H1 (cell line): ENCODE measurements at regions not wholly inside any gene's neighbourhood (a gene's known extent, or its start where the extent isn't known, plus 50 kb on each side); places are given as distances from the start of the nearest gene placed in this dataset.

ENCODE experiments used
- CTCF ChIA-PET: fragments of 300-600 bp; sonication (Branson Sonifier 250); formaldehyde crosslinking; loops from one replicate; lab custom pipeline; 2021; ENCODE audit not compliant: partially characterized antibody; lab: Charles Lee
- POLR2A ChIA-PET: fragments of 300-600 bp; sonication (Branson Sonifier 250); formaldehyde crosslinking; loops from one replicate; lab custom pipeline; 2021; ENCODE audit warnings: inconsistent platforms; ENCODE audit not compliant: partially characterized antibody; lab: Charles Lee
- DNase-seq, 2 experiments: peaks; one replicate each; pipeline versions ENCODE4 v3.0.0 to v3.0.0-alpha.2; 2010 to 2022; ENCODE audit warnings: low spot score in 2 of 2, low read depth in 1 of 2, mixed read lengths in 1 of 2
- FAIRE-seq: peaks from 2 replicates; lab custom pipeline; 2011; peaks lifted over from hg19 to GRCh38; lab: Jason Lieb, UNC
- H2AFZ ChIP-seq: 2 replicates; pipeline ENCODE4 v1.8.1; 2012; ENCODE audit warnings: low read length, inconsistent platforms
- H2AK5ac ChIP-seq: 2 replicates; pipeline ENCODE4 v1.6.1; 2013; ENCODE audit warnings: low read depth, low read length
- H2BK120ac ChIP-seq: replicated peaks from 2 replicates; pipeline ENCODE3; 2013; ENCODE audit warnings: low read depth, low read length, inconsistent platforms
- H2BK12ac ChIP-seq: 2 replicates; pipeline ENCODE4 v1.6.1; 2013; ENCODE audit warnings: low read depth, low read length
- H2BK15ac ChIP-seq: 2 replicates; pipeline ENCODE4 v1.6.1; 2013; ENCODE audit warnings: low read length
- H2BK20ac ChIP-seq: 2 replicates; pipeline ENCODE4 v1.6.1; 2013; ENCODE audit warnings: low read length
- H2BK5ac ChIP-seq: 2 replicates; pipeline ENCODE4 v1.6.1; 2013; ENCODE audit warnings: low read depth, low read length
- H3K14ac ChIP-seq: 2 replicates; pipeline ENCODE4 v1.6.1; 2013; ENCODE audit warnings: inconsistent platforms; ENCODE audit not compliant: insufficient read length
- H3K18ac ChIP-seq: 2 replicates; pipeline ENCODE4 v1.6.1; 2013; ENCODE audit warnings: low read length; ENCODE audit errors: extremely low read depth
- H3K23ac ChIP-seq: 2 replicates; pipeline ENCODE4 v1.6.1; 2013; ENCODE audit warnings: inconsistent platforms; ENCODE audit not compliant: insufficient read length
- H3K23me2 ChIP-seq: 2 replicates; pipeline ENCODE4 v1.6.1; 2013; ENCODE audit warnings: low read depth, low read length
- H3K27ac ChIP-seq: 2 replicates; pipeline ENCODE4 v1.6.1; 2011; ENCODE audit warnings: low read depth, low read length, inconsistent platforms
- H3K27me3 ChIP-seq, 4 experiments: replicated peaks in 1 of 4; 1 replicate in 1 of 4; 2 replicates in 3 of 4; pipeline versions ENCODE4 v1.6.1 to v1.8.1; 2011 to 2013; ENCODE audit warnings: low read length in 3 of 4, mild to moderate bottlenecking in 3 of 4, inconsistent platforms in 2 of 4, mixed read lengths in 2 of 4, moderate library complexity in 1 of 4; ENCODE audit not compliant: control insufficient read depth in 3 of 4, insufficient read depth in 3 of 4; ENCODE audit errors: extremely low read depth in 1 of 4
- H3K36me3 ChIP-seq, 4 experiments: 2 replicates each; pipeline versions ENCODE4 v1.6.1 to v1.8.1; 2011 to 2013; ENCODE audit warnings: mild to moderate bottlenecking in 4 of 4, low read length in 3 of 4, moderate library complexity in 2 of 4, control low read depth in 1 of 4, inconsistent platforms in 1 of 4; ENCODE audit not compliant: insufficient read depth in 4 of 4, control insufficient read depth in 2 of 4
- H3K4ac ChIP-seq: replicated peaks from 2 replicates; pipeline ENCODE3; 2013; ENCODE audit warnings: low read length, low read depth, mixed read lengths, inconsistent platforms; ENCODE audit not compliant: insufficient read length
- H3K4me1 ChIP-seq, 4 experiments: replicated peaks in 1 of 4; 1 replicate in 1 of 4; 2 replicates in 3 of 4; pipeline versions ENCODE4 v1.6.1 to v1.8.1; 2011 to 2013; ENCODE audit warnings: low read length in 3 of 4, inconsistent platforms in 2 of 4, mixed read lengths in 1 of 4; ENCODE audit not compliant: insufficient read depth in 4 of 4, control insufficient read depth in 3 of 4
- H3K4me2 ChIP-seq, 2 experiments: 2 replicates each; pipeline versions ENCODE4 v1.6.1 to v1.8.1; 2011 to 2013; ENCODE audit warnings: low read depth in 2 of 2, low read length in 2 of 2, control low read depth in 1 of 2, inconsistent platforms in 1 of 2, mild to moderate bottlenecking in 1 of 2; ENCODE audit not compliant: insufficient read depth in 1 of 2
- H3K4me3 ChIP-seq, 4 experiments: fragments of 200-600, 300-600 bp in 1 of 4; sonication (generic), shearing (Covaris generic), sonication (Bioruptor Twin) in 1 of 4; 2 replicates each; pipeline versions ENCODE4 v1.5.1 to v1.8.1; 2011 to 2016; ENCODE audit warnings: low read length in 4 of 4, low read depth in 3 of 4, control low read depth in 2 of 4, inconsistent platforms in 2 of 4, mild to moderate bottlenecking in 2 of 4, mixed read lengths in 1 of 4, moderate library complexity in 1 of 4; ENCODE audit not compliant: insufficient read depth in 2 of 4; ENCODE audit errors: extremely low read depth in 1 of 4
- H3K56ac ChIP-seq: replicated peaks from 2 replicates; pipeline ENCODE3; 2013; ENCODE audit warnings: low read depth, mild to moderate bottlenecking, mixed read lengths, low read length, inconsistent platforms; ENCODE audit not compliant: insufficient read length
- H3K79me1 ChIP-seq: 2 replicates; pipeline ENCODE4 v1.6.1; 2013; ENCODE audit warnings: low read depth, low read length, control low read depth
- H3K79me2 ChIP-seq, 2 experiments: 2 replicates each; pipeline versions ENCODE4 v1.6.1 to v1.8.1; 2012 to 2013; ENCODE audit warnings: low read length in 2 of 2, mild to moderate bottlenecking in 2 of 2, inconsistent platforms in 1 of 2; ENCODE audit not compliant: insufficient read depth in 2 of 2, control insufficient read depth in 1 of 2
- H3K9ac ChIP-seq, 4 experiments: replicated peaks in 1 of 4; 1 replicate in 1 of 4; 2 replicates in 3 of 4; pipeline versions ENCODE4 v1.6.1 to v1.8.1; 2011 to 2013; ENCODE audit warnings: low read depth in 3 of 4, low read length in 3 of 4, control low read depth in 2 of 4, mild to moderate bottlenecking in 2 of 4, moderate library complexity in 2 of 4, inconsistent platforms in 1 of 4; ENCODE audit errors: extremely low read depth in 1 of 4
- H3K9me3 ChIP-seq, 2 experiments: 2 replicates each; pipeline versions ENCODE4 v1.6.1 to v1.8.1; 2012 to 2013; ENCODE audit warnings: mild to moderate bottlenecking in 2 of 2, moderate library complexity in 2 of 2, control low read depth in 1 of 2, inconsistent platforms in 1 of 2, low read depth in 1 of 2, low read length in 1 of 2, mixed read lengths in 1 of 2; ENCODE audit not compliant: insufficient read depth in 2 of 2
- H4K20me1 ChIP-seq, 2 experiments: replicated peaks in 1 of 2; 2 replicates each; pipeline versions ENCODE3 to v1.8.1; 2011 to 2013; ENCODE audit warnings: inconsistent platforms in 2 of 2, low read length in 2 of 2, mild to moderate bottlenecking in 1 of 2; ENCODE audit not compliant: insufficient read depth in 2 of 2, control insufficient read depth in 1 of 2
- H4K5ac ChIP-seq: 2 replicates; pipeline ENCODE4 v1.6.1; 2013; ENCODE audit warnings: low read length, low read depth, mixed read lengths, inconsistent platforms; ENCODE audit not compliant: insufficient read length
- H4K8ac ChIP-seq: 2 replicates; pipeline ENCODE4 v1.8.0; 2013; ENCODE audit warnings: mild to moderate bottlenecking, moderate library complexity, low read length, inconsistent platforms; ENCODE audit not compliant: insufficient read depth; ENCODE audit errors: extremely low read depth
- H4K91ac ChIP-seq: replicated peaks from 2 replicates; pipeline ENCODE3; 2013; ENCODE audit warnings: low read length, mixed read lengths, inconsistent platforms; ENCODE audit not compliant: insufficient read length
- ASH2L ChIP-seq: fragments of 200-600, 300-600 bp; sonication (generic); IDR thresholded peaks from one replicate; pipeline ENCODE4 v1.7.1; 2017; ENCODE audit warnings: low read length
- CHD2 ChIP-seq: IDR thresholded peaks from 2 replicates; pipeline ENCODE4 v1.6.1; 2012; ENCODE audit warnings: low read length, improper control_type of control experiment
- CREB1 ChIP-seq: IDR thresholded peaks from 2 replicates; pipeline ENCODE4 v1.6.1; 2012; ENCODE audit warnings: inconsistent platforms
- CTCF ChIP-seq, 3 experiments: IDR thresholded peaks; 1 replicate in 2 of 3; 2 replicates in 1 of 3; pipeline versions ENCODE4 v1.5.1 to v1.6.1; 2011; ENCODE audit warnings: low read length in 3 of 3, mild to moderate bottlenecking in 3 of 3, inconsistent platforms in 2 of 3, low read depth in 1 of 3, moderate library complexity in 1 of 3; ENCODE audit not compliant: insufficient read depth in 1 of 3; ENCODE audit errors: control extremely low read depth in 1 of 3
- EGR1 ChIP-seq: IDR thresholded peaks from 2 replicates; pipeline ENCODE4 v1.6.1; 2011; ENCODE audit warnings: low read depth, low read length, borderline replicate concordance
- NRF1 ChIP-seq: IDR thresholded peaks from 2 replicates; pipeline ENCODE4 v1.6.1; 2011; ENCODE audit warnings: mild to moderate bottlenecking, low read depth, low read length, improper control_type of control experiment
- POLR2AphosphoS5 ChIP-seq: IDR thresholded peaks from 2 replicates; pipeline ENCODE4 v1.6.1; 2011; ENCODE audit warnings: low read depth, low read length
- POU5F1 ChIP-seq: IDR thresholded peaks from 2 replicates; pipeline ENCODE4 v1.6.1; 2011; ENCODE audit warnings: low read depth, mild to moderate bottlenecking, low read length, moderate library complexity
- RFX5 ChIP-seq: IDR thresholded peaks from 2 replicates; pipeline ENCODE4 v1.6.1; 2011; ENCODE audit warnings: low read depth, low read length, improper control_type of control experiment, borderline replicate concordance
- RNF2 ChIP-seq: fragments of 200-900, 300-1000 bp; sonication (generic); IDR thresholded peaks from 2 replicates; pipeline ENCODE4 v1.7.1; 2016; ENCODE audit warnings: borderline replicate concordance, low read depth, mild to moderate bottlenecking, antibody characterized with exemption, low read length; ENCODE audit not compliant: poor library complexity, severe bottlenecking; ENCODE audit errors: missing control alignments
- RXRA ChIP-seq: IDR thresholded peaks from 2 replicates; pipeline ENCODE4 v1.6.1; 2011; ENCODE audit warnings: low read depth, mild to moderate bottlenecking, low read length, moderate library complexity; ENCODE audit not compliant: insufficient read depth
- USF2 ChIP-seq: IDR thresholded peaks from 2 replicates; pipeline ENCODE4 v1.6.1; 2011; ENCODE audit warnings: low read length, improper control_type of control experiment
- WGBS, 2 experiments: shearing (Covaris generic) in 1 of 2; methylation state at CpG; one replicate each; pipeline versions ENCODE4 v1.1.6 to v1.1.7; 2013 to 2015; ENCODE audit warnings: low lambda C conversion rate in 2 of 2, mixed read lengths in 2 of 2, inconsistent platforms in 1 of 2, low coverage in 1 of 2, missing lambda C conversion rate in 1 of 2; ENCODE audit not compliant: insufficient replicate concordance in 2 of 2, insufficient coverage in 1 of 2, insufficient read length in 1 of 2; ENCODE audit errors: extremely low coverage in 1 of 2, missing lambda C conversion rate in 1 of 2; 5-methylcytosine and 5-hydroxymethylcytosine counted together

DNA sequence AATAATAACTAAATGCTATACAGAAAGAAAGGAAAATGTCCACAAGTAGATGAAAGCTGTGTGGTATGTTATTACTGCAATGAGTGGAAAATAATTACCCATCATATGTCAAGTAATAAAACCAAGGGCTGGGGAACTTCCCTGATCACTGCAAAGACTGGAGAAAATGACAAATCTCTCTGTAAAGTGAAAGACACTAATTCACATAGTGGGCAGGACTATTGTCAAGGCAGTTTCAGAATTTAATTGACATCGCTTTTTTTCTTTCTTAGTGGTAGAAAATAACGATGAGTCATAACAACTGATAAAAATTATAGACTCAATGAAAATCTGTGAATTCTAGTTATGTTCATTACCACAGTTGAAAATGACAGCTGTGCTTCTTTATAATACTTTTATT lies 153.7 kb upstream of the ST6GALNAC5 start:
- Histone ChIP-seq H4K20me1 (no peaks in the 10 kb centered on the region), H3K4me1 (no peaks in the 10 kb centered on the region)
- no peak for FAIRE-seq
- TF ChIP-seq CREB1 (no peak), POLR2AphosphoS5 (no peak), USF2 (no peak), RXRA (no peak), ASH2L (no peak), NRF1 (no peak), CTCF (IDR thresholded peaks at IDR 0.05; ENCODE audit: control extremely low read depth in 1 of 3, insufficient read depth in 1 of 3, low read depth in 1 of 3, low read length in 3 of 3) (no peak), CHD2 (no peak), POU5F1 (no peak), RFX5 (no peak), EGR1 (no peak), RNF2 (no peak)

More for the DNA sequence above, 153.7 kb upstream of the ST6GALNAC5 start:
- Histone ChIP-seq H2BK12ac (no peak overlapping the region), H3K4me2 (no peak overlapping the region), H2BK20ac (no peak overlapping the region), H2AFZ (no peak overlapping the region), H3K9ac (no peak overlapping the region), H3K79me2 (no peaks in the 10 kb centered on the region), H4K91ac (no peak overlapping the region), H3K27me3 (no peaks in the 10 kb centered on the region), H3K9me3 (no peaks in the 10 kb centered on the region), H2AK5ac (no peak overlapping the region), H3K18ac (no peak overlapping the region), H3K56ac (no peak overlapping the region), H3K79me1 (no peaks in the 10 kb centered on the region), H2BK5ac (no peak overlapping the region), H3K23ac (no peak overlapping the region), H4K8ac (no peak overlapping the region), H3K36me3 (no peaks in the 10 kb centered on the region), H2BK120ac (no peak overlapping the region), H3K23me2 (no peaks in the 10 kb centered on the region), H3K4me3 (no peak overlapping the region), H2BK15ac (no peak overlapping the region), H3K27ac (no peak overlapping the region), H4K5ac (no peak overlapping the region), H3K4ac (no peak overlapping the region), H3K14ac (no peak overlapping the region)
- CTCF ChIA-PET = no interaction called here
- POLR2A ChIA-PET = no interaction called here
- no peak for DNase-seq
- 100% methylated on average over 2 of the region's 2 CpGs; no CpG with 5 or more reads in 1 of the 2 experiments for WGBS, 2 experiments
